HFFc6 (cell line): ENCODE measurements at regions not wholly inside any gene's neighbourhood (a gene's known extent, or its start where the extent isn't known, plus 50 kb on each side); places are given as distances from the start of the nearest gene placed in this dataset.

Experiments used
- DNase-seq: peaks from one replicate; pipeline ENCODE4 v3.0.0-alpha.2; 2018
- H3K27ac Mint-ChIP-seq: 2 replicates; pipeline ENCODE4 v1.8.0; 2020; ENCODE audit warnings: mild to moderate bottlenecking, mixed read lengths
- H3K27me3 Mint-ChIP-seq: 2 replicates; pipeline ENCODE4 v1.8.0; 2021; ENCODE audit warnings: mild to moderate bottlenecking, moderate library complexity, mixed read lengths; ENCODE audit not compliant: insufficient read depth
- H3K36me3 Mint-ChIP-seq: 2 replicates; pipeline ENCODE4 v1.8.0; 2021; ENCODE audit warnings: low read depth, mixed read lengths
- H3K4me1 Mint-ChIP-seq: 2 replicates; pipeline ENCODE4 v1.8.0; 2020; ENCODE audit warnings: low read depth, mixed read lengths
- H3K4me3 Mint-ChIP-seq: 2 replicates; pipeline ENCODE4 v1.8.0; 2020; ENCODE audit warnings: mild to moderate bottlenecking, moderate library complexity, mixed read lengths
- H3K9me3 Mint-ChIP-seq: 2 replicates; pipeline ENCODE4 v1.8.0; 2020; ENCODE audit warnings: mild to moderate bottlenecking, mixed read lengths
- TF ChIP-seq, protein P1 (sequence below): fragments of 200-600 bp; sonication (generic); IDR thresholded peaks from 2 replicates; pipeline ENCODE4 v1.5.0; 2021; ENCODE audit warnings: antibody characterized with exemption, mild to moderate bottlenecking

DNA sequence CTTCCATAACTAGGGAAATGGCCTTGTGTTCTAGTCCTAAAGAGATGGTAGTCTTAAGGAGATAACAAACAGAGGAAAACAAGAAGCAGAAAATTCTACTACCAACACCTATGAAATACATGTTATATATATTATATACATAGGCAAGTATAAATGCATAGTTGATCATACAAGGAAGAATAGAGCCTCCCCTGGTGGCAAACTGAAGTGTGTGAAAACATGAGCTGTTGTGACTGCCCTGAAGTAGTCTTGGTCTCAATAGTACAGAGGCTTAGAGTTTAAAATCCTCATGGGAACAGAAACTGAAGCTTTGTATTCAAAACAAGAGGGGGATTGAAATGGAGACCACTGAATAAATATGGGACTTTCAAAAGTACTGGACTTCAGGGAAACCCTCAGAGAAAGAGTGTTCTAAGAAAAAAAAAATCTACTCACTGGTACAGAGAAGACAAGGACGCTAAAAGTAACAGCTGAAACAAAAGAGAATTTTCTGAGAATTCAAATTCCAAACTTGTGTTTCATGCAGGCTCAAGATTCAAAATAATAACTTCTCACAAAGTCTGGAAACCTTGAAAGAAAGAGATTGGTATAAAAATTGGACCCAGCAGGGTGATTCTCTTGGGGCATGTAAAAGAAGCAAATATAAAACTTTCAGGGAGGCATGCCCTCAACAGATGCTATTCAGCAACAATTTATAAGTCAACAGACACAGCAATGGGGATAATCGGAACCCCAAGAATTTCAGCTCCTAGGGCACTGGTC is 59.7 kb upstream of the SAMD3 start:
- TF ChIP-seq, protein P1, sequence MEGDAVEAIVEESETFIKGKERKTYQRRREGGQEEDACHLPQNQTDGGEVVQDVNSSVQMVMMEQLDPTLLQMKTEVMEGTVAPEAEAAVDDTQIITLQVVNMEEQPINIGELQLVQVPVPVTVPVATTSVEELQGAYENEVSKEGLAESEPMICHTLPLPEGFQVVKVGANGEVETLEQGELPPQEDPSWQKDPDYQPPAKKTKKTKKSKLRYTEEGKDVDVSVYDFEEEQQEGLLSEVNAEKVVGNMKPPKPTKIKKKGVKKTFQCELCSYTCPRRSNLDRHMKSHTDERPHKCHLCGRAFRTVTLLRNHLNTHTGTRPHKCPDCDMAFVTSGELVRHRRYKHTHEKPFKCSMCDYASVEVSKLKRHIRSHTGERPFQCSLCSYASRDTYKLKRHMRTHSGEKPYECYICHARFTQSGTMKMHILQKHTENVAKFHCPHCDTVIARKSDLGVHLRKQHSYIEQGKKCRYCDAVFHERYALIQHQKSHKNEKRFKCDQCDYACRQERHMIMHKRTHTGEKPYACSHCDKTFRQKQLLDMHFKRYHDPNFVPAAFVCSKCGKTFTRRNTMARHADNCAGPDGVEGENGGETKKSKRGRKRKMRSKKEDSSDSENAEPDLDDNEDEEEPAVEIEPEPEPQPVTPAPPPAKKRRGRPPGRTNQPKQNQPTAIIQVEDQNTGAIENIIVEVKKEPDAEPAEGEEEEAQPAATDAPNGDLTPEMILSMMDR = peak; percentile 76
- H3K4me1 Mint-ChIP-seq = peaks cover 12% of the 10 kb centered on the region; the same call in 1 of the 2 replicates
- peak; percentile 14 for DNase-seq
- peak overlapping the region; percentile 2; the same call in 1 of the 2 replicates for H3K4me3 Mint-ChIP-seq
- H3K27me3 Mint-ChIP-seq = peaks cover 6% of the 10 kb centered on the region; the same call in 1 of the 2 replicates
- H3K27ac Mint-ChIP-seq = peak overlapping the region; percentile 20; the same call in 1 of the 2 replicates
- H3K36me3 Mint-ChIP-seq = peaks cover 12% of the 10 kb centered on the region
- no peaks in the 10 kb centered on the region for H3K9me3 Mint-ChIP-seq

DNA sequence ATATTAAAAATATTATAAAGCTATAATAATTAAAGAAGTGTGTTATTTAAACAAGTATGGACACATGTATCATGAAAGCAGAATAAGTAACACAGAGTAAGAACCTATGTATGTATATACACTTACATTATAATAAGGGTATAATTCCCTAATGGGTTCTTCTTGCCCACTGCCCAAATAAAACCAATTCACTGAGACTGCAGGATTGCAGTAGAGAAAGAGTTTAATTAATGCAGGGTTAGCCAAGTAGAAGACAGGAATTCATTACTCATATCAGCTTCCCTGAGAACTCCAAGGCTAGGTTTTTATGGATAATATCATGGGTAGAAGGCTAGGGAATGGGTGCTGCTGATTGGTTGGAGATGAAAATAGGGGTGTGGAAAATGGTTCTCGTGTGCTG is 53.8 kb upstream of the SAMD3 start:
- Mint-ChIP-seq H3K4me3 (no peak overlapping the region), H3K27me3 (peaks cover 6% of the 10 kb centered on the region; the same call in 1 of the 2 replicates), H3K27ac (no peak overlapping the region), H3K36me3 (peaks cover 50% of the 10 kb centered on the region), H3K9me3 (peaks cover 35% of the 10 kb centered on the region), H3K4me1 (no peaks in the 10 kb centered on the region)
- no peak for DNase-seq
- TF ChIP-seq, protein P1 = no peak

DNA sequence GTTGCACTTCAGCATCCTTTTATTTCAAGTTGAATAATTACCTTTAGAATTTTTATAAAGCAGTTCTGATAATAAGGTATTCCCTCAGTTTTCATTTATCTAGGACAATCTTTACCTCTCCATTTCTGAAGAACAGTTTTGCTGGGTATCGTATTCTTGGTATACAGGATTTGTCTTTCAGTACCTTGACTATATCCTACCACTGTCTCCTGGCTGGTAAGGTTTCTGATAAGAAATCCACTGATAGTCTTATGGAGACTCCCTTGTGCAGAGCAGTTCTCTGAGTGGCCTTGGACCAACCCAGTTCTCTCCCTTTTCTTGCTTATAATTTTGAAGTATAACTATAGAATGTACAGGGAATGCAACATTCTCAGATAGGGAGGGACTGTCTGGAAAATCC is 51.3 kb upstream of the SAMD3 start:
- peaks cover 50% of the 10 kb centered on the region for H3K36me3 Mint-ChIP-seq
- H3K4me1 Mint-ChIP-seq = no peaks in the 10 kb centered on the region
- no peak for DNase-seq
- H3K27me3 Mint-ChIP-seq = no peaks in the 10 kb centered on the region
- H3K27ac Mint-ChIP-seq = no peak overlapping the region
- peaks cover 36% of the 10 kb centered on the region for H3K9me3 Mint-ChIP-seq
- H3K4me3 Mint-ChIP-seq = no peak overlapping the region
- TF ChIP-seq, protein P1 = no peak
